H9 (cell line): ENCODE measurements at regions not wholly inside any gene's neighbourhood (a gene's known extent, or its start where the extent isn't known, plus 50 kb on each side); places are given as distances from the start of the nearest gene placed in this dataset.

Source experiments
- DNase-seq: peaks from one replicate; pipeline ENCODE4 v3.0.0-alpha.2; 2017
- H2AFZ ChIP-seq: one replicate; pipeline ENCODE4 v1.6.1; 2013; ENCODE audit warnings: mild to moderate bottlenecking, low read length, control low read depth, moderate library complexity
- H2AK5ac ChIP-seq: 2 replicates; pipeline ENCODE4 v1.6.1; 2013; ENCODE audit warnings: low read length, control low read depth, mixed read lengths; ENCODE audit not compliant: insufficient read length
- H2BK120ac ChIP-seq: one replicate; pipeline ENCODE4 v1.6.1; 2013; ENCODE audit warnings: low read depth, mild to moderate bottlenecking, low read length, control low read depth, inconsistent platforms; ENCODE audit not compliant: poor library complexity, severe bottlenecking
- H2BK12ac ChIP-seq: 2 replicates; pipeline ENCODE4 v1.6.1; 2013; ENCODE audit warnings: low read length, control low read depth, mixed read lengths, low read depth; ENCODE audit not compliant: insufficient read length
- H2BK15ac ChIP-seq: 2 replicates; pipeline ENCODE4 v1.6.1; 2013; ENCODE audit warnings: low read depth, low read length, control low read depth
- H2BK20ac ChIP-seq: one replicate; pipeline ENCODE4 v1.6.1; 2013; ENCODE audit warnings: low read depth, mild to moderate bottlenecking, low read length, control low read depth, inconsistent platforms; ENCODE audit not compliant: poor library complexity, severe bottlenecking
- H2BK5ac ChIP-seq: 2 replicates; pipeline ENCODE4 v1.6.1; 2013; ENCODE audit warnings: low read length, control low read depth, mixed read lengths; ENCODE audit not compliant: insufficient read length
- H3K14ac ChIP-seq: 2 replicates; pipeline ENCODE4 v1.6.1; 2013; ENCODE audit warnings: low read length, control low read depth; ENCODE audit not compliant: insufficient read depth
- H3K18ac ChIP-seq: 2 replicates; pipeline ENCODE4 v1.6.1; 2013; ENCODE audit warnings: low read depth, mild to moderate bottlenecking, mixed read lengths, low read length, control low read depth; ENCODE audit not compliant: insufficient read length
- H3K23ac ChIP-seq: 2 replicates; pipeline ENCODE4 v1.6.1; 2013; ENCODE audit warnings: low read length, control low read depth, mixed read lengths, low read depth; ENCODE audit not compliant: insufficient read length
- H3K23me2 ChIP-seq: 2 replicates; pipeline ENCODE4 v1.6.1; 2013; ENCODE audit warnings: low read depth, mild to moderate bottlenecking, mixed read lengths, low read length, control low read depth; ENCODE audit not compliant: insufficient read length, poor library complexity, severe bottlenecking
- H3K27ac ChIP-seq: 2 replicates; pipeline ENCODE4 v1.5.1; 2013; ENCODE audit warnings: low read length, control low read depth, mixed read lengths, low read depth; ENCODE audit not compliant: insufficient read length
- H3K27me3 ChIP-seq: 2 replicates; pipeline ENCODE4 v1.6.1; 2013; ENCODE audit warnings: low read length, control low read depth, inconsistent platforms; ENCODE audit not compliant: insufficient read depth
- H3K4ac ChIP-seq: 2 replicates; pipeline ENCODE4 v1.6.1; 2013; ENCODE audit warnings: low read depth, mild to moderate bottlenecking, control low read depth, inconsistent platforms, low read length, moderate library complexity
- H3K4me1 ChIP-seq: 2 replicates; pipeline ENCODE4 v1.6.1; 2013; ENCODE audit warnings: low read length, control low read depth, inconsistent platforms; ENCODE audit not compliant: insufficient read depth
- H3K4me2 ChIP-seq: 2 replicates; pipeline ENCODE4 v1.6.1; 2013; ENCODE audit warnings: low read length, control low read depth, mixed read lengths; ENCODE audit not compliant: insufficient read length, insufficient read depth
- H3K56ac ChIP-seq: 2 replicates; pipeline ENCODE4 v1.6.1; 2013; ENCODE audit warnings: low read depth, mild to moderate bottlenecking, mixed read lengths, low read length, control low read depth; ENCODE audit not compliant: insufficient read length
- H3K79me1 ChIP-seq: 2 replicates; pipeline ENCODE4 v1.6.1; 2013; ENCODE audit warnings: low read depth, mild to moderate bottlenecking, moderate library complexity, low read length, control low read depth, inconsistent platforms; ENCODE audit not compliant: insufficient read depth, poor library complexity, severe bottlenecking
- H3K79me2 ChIP-seq: 2 replicates; pipeline ENCODE4 v1.6.1; 2013; ENCODE audit warnings: low read length, control low read depth, inconsistent platforms; ENCODE audit not compliant: insufficient read depth
- H3K9ac ChIP-seq: 2 replicates; pipeline ENCODE4 v1.6.1; 2013; ENCODE audit warnings: low read length, control low read depth, mixed read lengths; ENCODE audit not compliant: insufficient read length; ENCODE audit errors: extremely low read depth
- H3K9me3 ChIP-seq: one replicate; pipeline ENCODE4 v1.6.1; 2013; ENCODE audit warnings: low read depth, low read length, inconsistent platforms; ENCODE audit not compliant: control insufficient read depth
- H3T11ph ChIP-seq: one replicate; pipeline ENCODE4 v1.6.1; 2013; ENCODE audit warnings: mild to moderate bottlenecking, low read length, control low read depth, inconsistent platforms
- H4K20me1 ChIP-seq: one replicate; pipeline ENCODE4 v1.6.1; 2013; ENCODE audit not compliant: control insufficient read depth, insufficient read length, insufficient read depth
- H4K5ac ChIP-seq: 2 replicates; pipeline ENCODE4 v1.6.1; 2013; ENCODE audit warnings: low read depth, mild to moderate bottlenecking, mixed read lengths, low read length, control low read depth; ENCODE audit not compliant: insufficient read length
- H4K8ac ChIP-seq: replicated peaks from 2 replicates; pipeline ENCODE4 v1.6.1; 2013; ENCODE audit warnings: low read length, control low read depth, mixed read lengths, low read depth; ENCODE audit not compliant: insufficient read length
- H4K91ac ChIP-seq: 2 replicates; pipeline ENCODE4 v1.6.1; 2013; ENCODE audit warnings: low read depth, mild to moderate bottlenecking, moderate library complexity, mixed read lengths, low read length, control low read depth; ENCODE audit not compliant: insufficient read length
- H3K27ac Mint-ChIP-seq, 3 experiments: 2 replicates in 2 of 3; 3 replicates in 1 of 3; pipeline ENCODE4 v1.8.0; 2020 to 2021; ENCODE audit warnings: mixed read lengths in 3 of 3, mild to moderate bottlenecking in 1 of 3, moderate library complexity in 1 of 3
- H3K27me3 Mint-ChIP-seq: 2 replicates; pipeline ENCODE4 v1.8.0; 2021; ENCODE audit warnings: low read depth, mild to moderate bottlenecking, moderate library complexity, mixed read lengths
- H3K36me3 Mint-ChIP-seq, 3 experiments: 2 replicates in 2 of 3; 3 replicates in 1 of 3; pipeline ENCODE4 v1.8.0; 2020 to 2021; ENCODE audit warnings: low read depth in 3 of 3, mixed read lengths in 3 of 3; ENCODE audit not compliant: insufficient read depth in 1 of 3
- H3K4me1 Mint-ChIP-seq, 2 experiments: 2 replicates each; pipeline ENCODE4 v1.8.0; 2020; ENCODE audit warnings: mixed read lengths in 2 of 2
- H3K4me3 Mint-ChIP-seq, 2 experiments: 2 replicates in 1 of 2; 3 replicates in 1 of 2; pipeline ENCODE4 v1.8.0; 2020 to 2021; ENCODE audit warnings: mild to moderate bottlenecking in 2 of 2, mixed read lengths in 2 of 2, moderate library complexity in 1 of 2
- H3K9me3 Mint-ChIP-seq, 2 experiments: 2 replicates in 1 of 2; 3 replicates in 1 of 2; pipeline ENCODE4 v1.8.0; 2020; ENCODE audit warnings: mild to moderate bottlenecking in 2 of 2, mixed read lengths in 2 of 2, moderate library complexity in 1 of 2
- CTCF ChIP-seq: fragments of 200-600 bp; sonication (generic); conservative IDR thresholded peaks from 3 replicates; pipeline ENCODE4 v1.8.0; 2021; ENCODE audit warnings: antibody characterized with exemption, mild to moderate bottlenecking
- WGBS: extraction: QIAGEN DNeasy Blood & Tissue Kit; methylation state at CpG from one replicate; pipeline ENCODE4 v1.1.7; 2013; ENCODE audit warnings: missing lambda C conversion rate, low lambda C conversion rate, mixed read lengths; ENCODE audit not compliant: insufficient read length; ENCODE audit errors: extremely low coverage; 5-methylcytosine and 5-hydroxymethylcytosine counted together

DNA sequence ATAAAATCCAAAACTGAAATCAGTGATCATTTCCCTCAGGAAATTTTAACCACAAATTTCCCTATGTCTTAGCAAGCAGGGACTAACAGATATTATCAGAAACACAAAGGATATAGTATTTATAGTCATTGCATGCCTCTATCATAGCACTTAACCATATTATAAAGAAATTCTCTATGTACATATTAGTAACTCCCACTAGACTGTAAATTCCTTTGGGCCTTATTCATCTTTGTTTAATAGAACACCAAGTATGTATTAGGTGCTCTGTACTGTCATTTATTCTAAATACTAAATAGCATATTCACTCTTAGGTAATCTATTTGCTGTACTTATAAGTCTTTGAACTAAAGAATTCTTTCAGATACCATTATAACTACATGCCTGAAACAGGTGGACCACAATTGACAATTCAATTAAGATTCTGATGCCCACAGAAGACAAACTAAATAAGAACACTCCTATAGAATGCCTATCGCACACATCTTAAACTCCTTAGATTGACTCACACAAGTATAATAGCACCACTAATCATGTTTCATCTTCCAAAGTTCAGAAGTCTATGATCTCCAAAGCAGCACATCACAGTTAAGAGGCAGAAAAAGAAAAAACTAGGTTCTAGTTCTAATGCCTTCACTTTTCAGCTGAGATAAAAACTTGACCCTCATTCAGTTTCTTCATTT is 134.1 kb downstream of the FSCB start:
- Histone ChIP-seq H3K18ac (no peak overlapping the region), H2BK20ac (no peak overlapping the region), H2BK5ac (no peak overlapping the region), H3K23ac (no peak overlapping the region), H3K4me1 (no peaks in the 10 kb centered on the region), H2BK12ac (no peak overlapping the region), H3K56ac (no peak overlapping the region), H3K27ac (no peak overlapping the region), H3K9me3 (peaks cover 13% of the 10 kb centered on the region), H2AK5ac (no peak overlapping the region), H2AFZ (no peak overlapping the region), H3T11ph (no peak overlapping the region), H3K14ac (no peak overlapping the region), H3K79me2 (no peaks in the 10 kb centered on the region), H4K91ac (no peak overlapping the region), H3K9ac (no peak overlapping the region), H3K4ac (no peak overlapping the region), H3K4me2 (no peak overlapping the region), H2BK120ac (no peak overlapping the region), H3K23me2 (no peaks in the 10 kb centered on the region), H4K20me1 (no peaks in the 10 kb centered on the region), H4K8ac (no peak overlapping the region), H2BK15ac (no peak overlapping the region), H3K27me3 (no peaks in the 10 kb centered on the region), H3K79me1 (no peaks in the 10 kb centered on the region), H4K5ac (no peak overlapping the region)
- Mint-ChIP-seq H3K27me3 (no peaks in the 10 kb centered on the region; the same call in 1 of the 2 replicates), H3K9me3 (peaks cover 38 to 39% of the 10 kb centered on the region in 2 experiments), H3K27ac (no peak overlapping the region), H3K4me3 (no peak overlapping the region), H3K4me1 (no peaks in the 10 kb centered on the region), H3K36me3 (peaks cover 18 to 38% (median 26%) of the 10 kb centered on the region in 3 experiments)
- WGBS: no CpG with 5 or more reads among the region's 1 CpG
- TF ChIP-seq CTCF: no peak
- no peak for DNase-seq
